Neural crest cell (in vitro differentiated cells): ENCODE measurements at regions not wholly inside any gene's neighbourhood (a gene's known extent, or its start where the extent isn't known, plus 50 kb on each side); places are given as distances from the start of the nearest gene placed in this dataset.
"Not testable (repeated sequence)": the region's sequence is repeated elsewhere in the genome, so short reads cannot be mapped to it uniquely, and the experiment has no call there.

Source experiments
- DNase-seq: peaks from one replicate; pipeline ENCODE4 v3.0.0; 2021; ENCODE audit warnings: low read depth, mixed read lengths, low spot score
- H3K27ac Mint-ChIP-seq: one replicate; pipeline ENCODE4 v1.8.0; 2021; ENCODE audit warnings: mild to moderate bottlenecking, mixed read lengths; ENCODE audit not compliant: unreplicated experiment
- H3K27me3 Mint-ChIP-seq: 2 replicates; pipeline ENCODE4 v1.8.0; 2021; ENCODE audit warnings: low read depth, mild to moderate bottlenecking, mixed read lengths
- H3K36me3 Mint-ChIP-seq: 2 replicates; pipeline ENCODE4 v1.8.0; 2021; ENCODE audit warnings: low read depth, mild to moderate bottlenecking, mixed read lengths
- H3K4me1 Mint-ChIP-seq: 2 replicates; pipeline ENCODE4 v1.8.0; 2021; ENCODE audit warnings: mixed read lengths
- H3K4me3 Mint-ChIP-seq: one replicate; pipeline ENCODE4 v1.8.0; 2021; ENCODE audit warnings: mild to moderate bottlenecking, mixed read lengths
- H3K9me3 Mint-ChIP-seq: 2 replicates; pipeline ENCODE4 v1.8.0; 2021; ENCODE audit warnings: mixed read lengths
- TF ChIP-seq, protein P1 (sequence below): fragments of 200-600 bp; sonication (generic); conservative IDR thresholded peaks from 2 replicates; pipeline ENCODE4 v1.5.0; 2021; ENCODE audit warnings: antibody characterized with exemption, mild to moderate bottlenecking

DNA sequence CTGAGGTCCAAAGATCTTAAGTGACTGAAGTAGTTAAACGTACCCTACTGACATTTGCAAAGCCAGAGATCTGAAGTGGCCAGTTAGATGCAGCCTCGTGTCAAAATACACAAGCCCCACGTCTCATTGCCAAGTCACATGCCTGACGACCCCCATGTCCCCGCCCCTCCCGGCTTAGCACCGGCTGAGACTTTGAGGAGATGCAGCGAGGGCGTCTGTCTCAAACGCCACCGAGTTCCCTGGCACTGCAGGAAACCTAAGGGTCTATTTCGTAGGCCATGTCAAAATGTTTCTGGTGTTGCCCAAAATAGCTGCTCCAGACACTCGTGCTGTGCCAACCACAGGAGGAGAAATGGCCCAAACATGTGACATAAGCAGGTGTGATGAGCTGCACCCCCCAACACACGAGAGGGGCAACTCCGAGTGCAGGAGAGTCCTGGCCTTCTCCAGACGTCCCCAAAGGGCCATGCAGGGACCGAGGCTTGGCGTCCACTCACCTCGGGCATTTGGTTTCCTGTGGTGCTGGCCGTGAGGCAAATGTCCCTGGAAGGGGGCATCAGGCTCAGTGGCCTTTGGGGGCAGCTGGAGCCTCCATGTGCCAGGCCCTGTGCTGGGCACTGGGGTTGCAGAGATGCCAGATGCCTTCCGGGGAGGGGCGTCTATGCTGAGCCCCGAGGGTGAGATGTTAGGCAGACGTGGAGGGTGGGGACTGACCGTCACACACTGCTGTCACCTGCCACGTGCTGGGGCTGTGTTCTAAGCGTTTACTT lies 67.0 kb downstream of the MATN1 start:
- Mint-ChIP-seq H3K4me1 (no peaks in the 10 kb centered on the region), H3K36me3 (no peaks in the 10 kb centered on the region)

DNA sequence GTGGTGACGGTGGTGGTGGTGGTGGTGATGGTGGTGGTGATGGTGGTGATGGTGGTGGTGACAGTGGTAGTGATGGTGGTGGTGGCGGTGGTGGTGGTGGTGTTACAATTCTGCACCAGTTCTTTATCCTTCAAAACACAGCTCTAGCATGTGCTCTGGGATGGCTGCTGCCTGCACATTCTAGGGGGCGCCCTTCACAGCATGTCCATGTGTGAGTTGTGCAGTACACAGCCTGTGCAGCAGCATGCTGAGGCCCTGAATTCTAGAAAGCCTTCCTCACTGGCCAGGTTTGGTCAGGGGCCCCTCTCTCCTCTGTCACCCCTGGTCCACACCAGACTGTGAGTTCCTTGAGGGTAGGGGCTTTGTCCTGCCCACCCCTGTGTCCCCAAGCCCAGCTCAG lies 67.7 kb downstream of the MATN1 start:
- no peak overlapping the region for H3K4me3 Mint-ChIP-seq

More for the DNA sequence above, 67.0 kb downstream of the MATN1 start:
- TF ChIP-seq, protein P1, sequence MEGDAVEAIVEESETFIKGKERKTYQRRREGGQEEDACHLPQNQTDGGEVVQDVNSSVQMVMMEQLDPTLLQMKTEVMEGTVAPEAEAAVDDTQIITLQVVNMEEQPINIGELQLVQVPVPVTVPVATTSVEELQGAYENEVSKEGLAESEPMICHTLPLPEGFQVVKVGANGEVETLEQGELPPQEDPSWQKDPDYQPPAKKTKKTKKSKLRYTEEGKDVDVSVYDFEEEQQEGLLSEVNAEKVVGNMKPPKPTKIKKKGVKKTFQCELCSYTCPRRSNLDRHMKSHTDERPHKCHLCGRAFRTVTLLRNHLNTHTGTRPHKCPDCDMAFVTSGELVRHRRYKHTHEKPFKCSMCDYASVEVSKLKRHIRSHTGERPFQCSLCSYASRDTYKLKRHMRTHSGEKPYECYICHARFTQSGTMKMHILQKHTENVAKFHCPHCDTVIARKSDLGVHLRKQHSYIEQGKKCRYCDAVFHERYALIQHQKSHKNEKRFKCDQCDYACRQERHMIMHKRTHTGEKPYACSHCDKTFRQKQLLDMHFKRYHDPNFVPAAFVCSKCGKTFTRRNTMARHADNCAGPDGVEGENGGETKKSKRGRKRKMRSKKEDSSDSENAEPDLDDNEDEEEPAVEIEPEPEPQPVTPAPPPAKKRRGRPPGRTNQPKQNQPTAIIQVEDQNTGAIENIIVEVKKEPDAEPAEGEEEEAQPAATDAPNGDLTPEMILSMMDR: no peak
- H3K27me3 Mint-ChIP-seq: peaks cover 11% of the 10 kb centered on the region
- no peak overlapping the region for H3K4me3 Mint-ChIP-seq
- DNase-seq: no peak
- H3K27ac Mint-ChIP-seq: no peak overlapping the region
- H3K9me3 Mint-ChIP-seq: no peaks in the 10 kb centered on the region

DNA sequence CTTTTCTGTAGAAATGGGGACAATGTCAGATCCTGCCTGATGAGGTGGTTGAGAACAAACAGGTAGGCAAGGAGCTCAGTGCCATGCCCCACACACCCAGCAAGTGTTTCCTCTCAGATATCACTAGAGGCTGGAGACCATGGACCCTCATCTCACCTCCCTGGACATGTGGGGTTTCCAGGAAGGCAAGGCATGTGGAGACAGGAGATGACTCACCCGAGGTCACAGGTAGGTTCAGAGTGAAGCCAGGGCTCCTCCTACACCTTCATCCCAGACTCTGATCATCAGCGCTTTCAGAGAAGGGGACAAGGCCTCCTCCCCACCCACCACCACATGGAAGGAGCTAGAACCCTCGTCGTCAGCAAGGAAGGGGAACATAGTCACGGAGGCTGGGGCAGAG lies 69.2 kb downstream of the MATN1 start:
- no peaks in the 10 kb centered on the region for H3K9me3 Mint-ChIP-seq
- DNase-seq: no peak
- H3K36me3 Mint-ChIP-seq: no peaks in the 10 kb centered on the region
- TF ChIP-seq, protein P1: no peak
- no peak overlapping the region for H3K4me3 Mint-ChIP-seq
- peaks cover 26% of the 10 kb centered on the region for H3K27me3 Mint-ChIP-seq
- no peak overlapping the region for H3K27ac Mint-ChIP-seq
- no peaks in the 10 kb centered on the region for H3K4me1 Mint-ChIP-seq

More for the DNA sequence above, 67.7 kb downstream of the MATN1 start:
- Mint-ChIP-seq H3K4me1 (no peaks in the 10 kb centered on the region), H3K27ac (no peak overlapping the region), H3K9me3 (no peaks in the 10 kb centered on the region), H3K36me3 (no peaks in the 10 kb centered on the region), H3K27me3 (peaks cover 16% of the 10 kb centered on the region)
- TF ChIP-seq, protein P1: no peak
- DNase-seq: no peak

DNA sequence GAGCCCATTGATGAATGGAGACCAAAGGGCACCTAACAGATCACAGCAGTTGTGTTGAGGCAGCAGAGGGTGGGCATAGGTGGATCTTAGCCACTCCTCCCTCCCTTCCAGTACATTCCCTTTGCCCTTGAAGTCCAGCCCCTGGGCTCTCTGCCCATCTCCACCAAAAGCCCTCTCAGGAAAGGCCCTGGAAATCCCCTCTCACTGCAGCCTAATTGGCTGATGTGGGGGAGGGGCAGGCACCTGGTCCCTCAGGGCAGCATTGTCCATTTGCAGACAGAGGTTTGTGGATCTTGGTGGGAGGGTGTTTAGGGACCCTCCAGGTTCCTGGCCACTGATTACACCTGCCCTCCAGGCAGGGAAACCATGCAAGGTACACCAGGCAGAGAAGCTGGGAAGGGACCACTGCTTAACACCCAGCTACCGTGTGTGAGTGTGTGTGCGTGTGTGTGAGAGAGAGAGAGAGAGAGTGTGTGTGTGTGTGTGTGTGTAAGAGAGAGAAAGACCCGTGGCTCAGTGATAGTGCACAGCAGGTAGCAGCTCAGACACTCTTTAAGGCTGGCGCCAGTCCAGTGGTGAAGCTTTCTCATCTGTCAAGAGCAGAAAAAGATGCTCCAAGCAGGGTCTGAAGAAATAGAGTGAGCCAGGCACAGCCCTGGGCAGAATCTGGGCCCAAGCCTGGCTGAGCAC lies 71.1 kb downstream of the MATN1 start:
- Mint-ChIP-seq H3K36me3 (no peaks in the 10 kb centered on the region), H3K4me3 (no peak overlapping the region), H3K9me3 (no peaks in the 10 kb centered on the region), H3K4me1 (peaks cover 4% of the 10 kb centered on the region), H3K27me3 (peaks cover 31% of the 10 kb centered on the region), H3K27ac (peak overlapping the region; percentile 27)
- TF ChIP-seq, protein P1: no peak
- DNase-seq: no peak

DNA sequence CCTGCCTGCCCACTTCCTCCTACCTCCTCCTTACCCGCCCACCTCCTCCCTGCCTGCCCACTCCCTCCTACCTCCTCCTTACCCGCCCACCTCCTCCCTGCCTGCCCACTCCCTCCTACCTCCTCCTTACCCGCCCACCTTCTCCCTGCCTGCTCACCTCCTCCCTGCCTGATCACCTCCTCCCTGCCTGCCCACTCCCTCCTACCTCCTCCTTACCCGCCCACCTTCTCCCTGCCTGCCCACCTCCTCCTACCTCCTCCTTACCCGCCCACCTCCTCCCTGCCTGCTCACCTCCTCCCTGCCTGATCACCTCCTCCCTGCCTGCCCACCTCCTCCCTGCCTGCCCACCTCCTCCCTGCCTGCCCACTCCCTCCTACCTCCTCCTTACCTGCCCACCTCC lies 72.0 kb downstream of the MATN1 start:
- H3K4me3 Mint-ChIP-seq, H3K36me3 Mint-ChIP-seq, H3K27ac Mint-ChIP-seq, H3K9me3 Mint-ChIP-seq, H3K4me1 Mint-ChIP-seq, DNase-seq: not testable (repeated sequence)
- H3K27me3 Mint-ChIP-seq: peaks cover 31% of the 10 kb centered on the region

DNA sequence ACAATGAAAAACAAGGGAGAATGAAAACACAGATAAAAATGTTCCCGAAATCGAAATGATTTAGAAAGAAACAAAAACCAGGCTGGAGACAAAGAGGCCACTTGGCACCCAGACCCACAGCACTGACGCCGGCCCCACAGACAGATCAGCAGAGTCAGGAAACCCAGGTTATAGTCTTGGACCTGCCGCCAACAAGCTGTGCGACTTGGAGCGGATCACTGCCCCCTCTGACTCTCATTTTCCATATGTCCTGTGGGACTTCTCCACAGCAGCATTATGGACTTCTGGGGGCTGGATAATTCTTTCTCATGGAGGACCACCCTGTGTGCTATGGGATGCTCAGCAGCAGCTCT lies 72.4 kb downstream of the MATN1 start:
- H3K27me3 Mint-ChIP-seq: peaks cover 31% of the 10 kb centered on the region
- TF ChIP-seq, protein P1: no peak
- H3K27ac Mint-ChIP-seq: no peak overlapping the region
- no peak overlapping the region for H3K4me3 Mint-ChIP-seq
- no peaks in the 10 kb centered on the region for H3K9me3 Mint-ChIP-seq
- no peaks in the 10 kb centered on the region for H3K36me3 Mint-ChIP-seq
- no peak for DNase-seq
- peaks cover 4% of the 10 kb centered on the region for H3K4me1 Mint-ChIP-seq
